Kidney (tissue), 13 donors: ENCODE measurements at regions not wholly inside any gene's neighbourhood (a gene's known extent, or its start where the extent isn't known, plus 50 kb on each side); places are given as distances from the start of the nearest gene placed in this dataset.

Experiments used
- DNase-seq, 5 donors: peaks; one replicate each; pipeline ENCODE4 v3.0.0-alpha.2; 2013 to 2020
- FAIRE-seq: peaks from 2 replicates; lab custom pipeline; 2012; peaks lifted over from hg19 to GRCh38; lab: Jason Lieb, UNC
- H3K27ac ChIP-seq, 2 donors: one replicate each; pipeline ENCODE4 v1.7.0; 2013; ENCODE audit warnings: low read depth in 2 of 2, low read length in 2 of 2, inconsistent platforms in 1 of 2
- H3K27me3 ChIP-seq: one replicate; pipeline ENCODE4 v1.7.1; 2013; ENCODE audit warnings: low read length, inconsistent platforms; ENCODE audit not compliant: control insufficient read depth, insufficient read depth
- H3K36me3 ChIP-seq, 3 donors: one replicate each; pipeline versions ENCODE4 v1.7.0 to v1.7.1; 2013; ENCODE audit warnings: low read length in 3 of 3, control low read depth in 1 of 3, inconsistent platforms in 1 of 3; ENCODE audit not compliant: insufficient read depth in 3 of 3, control insufficient read depth in 2 of 3
- H3K4me1 ChIP-seq, 3 donors: one replicate each; pipeline versions ENCODE4 v1.7.0 to v1.7.1; 2013; ENCODE audit warnings: low read length in 3 of 3, inconsistent platforms in 1 of 3, low read depth in 1 of 3; ENCODE audit not compliant: control insufficient read depth in 2 of 3, insufficient read depth in 2 of 3
- H3K4me3 ChIP-seq, 3 donors: one replicate each; pipeline versions ENCODE4 v1.7.0 to v1.8.1; 2013; ENCODE audit warnings: low read length in 3 of 3, control low read depth in 1 of 3, inconsistent platforms in 1 of 3
- H3K9ac ChIP-seq, 3 donors: one replicate each; pipeline versions ENCODE4 v1.7.0 to v1.7.1; 2013; ENCODE audit warnings: low read length in 3 of 3, control low read depth in 1 of 3, inconsistent platforms in 1 of 3
- H3K9me3 ChIP-seq, 3 donors: one replicate each; pipeline versions ENCODE4 v1.7.0 to v1.7.1; 2013; ENCODE audit warnings: low read length in 3 of 3, control low read depth in 1 of 3, inconsistent platforms in 1 of 3; ENCODE audit not compliant: control insufficient read depth in 2 of 3, insufficient read depth in 1 of 3
- intact Hi-C: fragments of 100-400 bp; cut with DNase I; formaldehyde crosslinking; loops from one replicate; pipeline ENCODE4 v1.11.1; 2022
- TF ChIP-seq, protein P1 (sequence below): IDR thresholded peaks from 3 replicates; pipeline ENCODE4 v1.5.1; 2012; ENCODE audit warnings: mild to moderate bottlenecking, moderate library complexity, borderline replicate concordance; ENCODE audit not compliant: insufficient read depth; ENCODE audit errors: extremely low read depth
- donor health status: control.
- donor health status: control.
- donor health status: control.
- donor health status: control.
- donor health status: control.
- donor health status: DM: yes; HTN: yes; CAD: no.
- donor health status: Normal renal cell carcinoma (clear cell type).

DNA sequence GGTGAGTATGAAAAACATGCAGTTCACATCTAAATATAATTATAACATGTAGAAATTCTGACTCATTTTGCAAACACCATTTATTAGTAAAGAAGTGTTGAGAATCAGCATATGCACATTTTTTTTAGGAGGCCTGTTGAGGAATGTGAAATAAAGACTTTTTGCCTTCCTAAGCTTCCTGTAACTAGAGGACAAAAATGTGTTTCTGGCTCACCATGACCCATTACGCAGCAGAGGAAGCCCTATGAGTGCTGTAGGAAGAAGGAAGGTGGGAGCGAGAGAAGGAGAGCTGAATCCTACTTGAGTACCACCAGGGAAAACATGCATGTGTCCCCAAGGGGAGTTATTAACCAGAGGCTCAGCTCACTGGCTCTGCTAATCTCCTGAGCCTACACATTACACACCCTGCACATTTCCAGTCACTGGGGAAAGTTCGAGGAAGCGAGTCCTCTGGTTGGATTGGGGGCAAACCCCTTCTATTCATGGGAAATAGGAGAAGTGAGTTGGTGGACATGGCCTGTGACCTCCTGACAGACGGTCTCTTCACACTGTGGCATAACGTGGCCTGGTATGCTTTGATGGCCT lies 540.5 kb upstream of the JAG1 start:
- no peaks in the 10 kb centered on the region for H3K36me3 ChIP-seq
- intact Hi-C loops = no loop called here
- DNase-seq = peak in 2 of 5 donors; percentile 50 to 53
- H3K9ac ChIP-seq = no peak overlapping the region
- no peaks in the 10 kb centered on the region for H3K27me3 ChIP-seq
- TF ChIP-seq, protein P1, sequence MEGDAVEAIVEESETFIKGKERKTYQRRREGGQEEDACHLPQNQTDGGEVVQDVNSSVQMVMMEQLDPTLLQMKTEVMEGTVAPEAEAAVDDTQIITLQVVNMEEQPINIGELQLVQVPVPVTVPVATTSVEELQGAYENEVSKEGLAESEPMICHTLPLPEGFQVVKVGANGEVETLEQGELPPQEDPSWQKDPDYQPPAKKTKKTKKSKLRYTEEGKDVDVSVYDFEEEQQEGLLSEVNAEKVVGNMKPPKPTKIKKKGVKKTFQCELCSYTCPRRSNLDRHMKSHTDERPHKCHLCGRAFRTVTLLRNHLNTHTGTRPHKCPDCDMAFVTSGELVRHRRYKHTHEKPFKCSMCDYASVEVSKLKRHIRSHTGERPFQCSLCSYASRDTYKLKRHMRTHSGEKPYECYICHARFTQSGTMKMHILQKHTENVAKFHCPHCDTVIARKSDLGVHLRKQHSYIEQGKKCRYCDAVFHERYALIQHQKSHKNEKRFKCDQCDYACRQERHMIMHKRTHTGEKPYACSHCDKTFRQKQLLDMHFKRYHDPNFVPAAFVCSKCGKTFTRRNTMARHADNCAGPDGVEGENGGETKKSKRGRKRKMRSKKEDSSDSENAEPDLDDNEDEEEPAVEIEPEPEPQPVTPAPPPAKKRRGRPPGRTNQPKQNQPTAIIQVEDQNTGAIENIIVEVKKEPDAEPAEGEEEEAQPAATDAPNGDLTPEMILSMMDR = no peak
- no peak for FAIRE-seq
- peaks cover 0 to 7% (median 6%) of the 10 kb centered on the region in 3 donors for H3K4me1 ChIP-seq
- H3K9me3 ChIP-seq = no peaks in the 10 kb centered on the region
- no peak overlapping the region for H3K27ac ChIP-seq
- H3K4me3 ChIP-seq = no peak overlapping the region

DNA sequence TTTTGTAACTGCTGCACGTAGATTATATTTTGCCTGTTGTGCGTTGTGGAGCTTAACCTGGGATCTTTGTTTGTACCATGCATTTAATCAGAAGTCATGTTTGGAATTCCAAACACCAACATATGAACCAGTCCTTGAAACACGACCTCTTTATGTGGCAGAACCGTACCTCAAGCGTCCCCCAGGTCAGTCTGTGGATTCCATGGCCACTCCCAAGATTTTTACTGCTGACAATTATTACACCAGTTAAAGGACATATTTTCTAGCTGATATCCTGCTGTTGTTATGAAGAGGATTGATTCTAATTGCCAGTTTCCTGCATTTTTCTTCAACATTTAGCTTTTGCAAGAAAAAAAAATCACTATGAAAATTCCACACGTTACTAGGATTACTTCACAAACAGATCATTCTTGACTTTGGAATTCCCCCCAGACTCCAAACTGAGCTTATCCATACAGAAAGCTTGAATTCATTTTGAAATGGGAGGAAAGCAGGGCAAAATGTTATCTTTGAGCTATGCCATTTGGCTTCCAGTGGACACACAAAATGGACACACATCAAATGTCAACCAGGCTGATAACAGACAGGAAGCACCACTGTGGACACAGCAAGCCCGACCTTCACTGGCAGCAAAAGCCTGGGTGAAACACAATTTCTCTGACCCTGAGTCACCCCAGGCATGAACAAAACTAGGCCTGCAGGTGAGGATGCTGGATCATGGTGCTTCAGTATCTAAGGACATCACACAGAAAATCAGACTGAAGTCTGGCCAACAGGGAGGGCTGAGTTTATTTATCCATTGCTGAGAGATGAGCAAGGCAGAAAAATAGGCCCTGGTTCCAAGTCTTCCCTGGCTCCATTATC lies 542.9 kb upstream of the JAG1 start:
- no peak overlapping the region for H3K4me3 ChIP-seq
- intact Hi-C loops = no loop called here
- no peak for FAIRE-seq
- H3K9ac ChIP-seq = no peak overlapping the region
- no peaks in the 10 kb centered on the region for H3K9me3 ChIP-seq
- no peaks in the 10 kb centered on the region for H3K36me3 ChIP-seq
- peaks cover 0 to 7% (median 6%) of the 10 kb centered on the region in 3 donors for H3K4me1 ChIP-seq
- DNase-seq = peak in 2 of 5 donors; percentile 39 to 64
- H3K27me3 ChIP-seq = no peaks in the 10 kb centered on the region
- TF ChIP-seq, protein P1 = no peak
- peak overlapping the region; percentile 3 to 18 for H3K27ac ChIP-seq

DNA sequence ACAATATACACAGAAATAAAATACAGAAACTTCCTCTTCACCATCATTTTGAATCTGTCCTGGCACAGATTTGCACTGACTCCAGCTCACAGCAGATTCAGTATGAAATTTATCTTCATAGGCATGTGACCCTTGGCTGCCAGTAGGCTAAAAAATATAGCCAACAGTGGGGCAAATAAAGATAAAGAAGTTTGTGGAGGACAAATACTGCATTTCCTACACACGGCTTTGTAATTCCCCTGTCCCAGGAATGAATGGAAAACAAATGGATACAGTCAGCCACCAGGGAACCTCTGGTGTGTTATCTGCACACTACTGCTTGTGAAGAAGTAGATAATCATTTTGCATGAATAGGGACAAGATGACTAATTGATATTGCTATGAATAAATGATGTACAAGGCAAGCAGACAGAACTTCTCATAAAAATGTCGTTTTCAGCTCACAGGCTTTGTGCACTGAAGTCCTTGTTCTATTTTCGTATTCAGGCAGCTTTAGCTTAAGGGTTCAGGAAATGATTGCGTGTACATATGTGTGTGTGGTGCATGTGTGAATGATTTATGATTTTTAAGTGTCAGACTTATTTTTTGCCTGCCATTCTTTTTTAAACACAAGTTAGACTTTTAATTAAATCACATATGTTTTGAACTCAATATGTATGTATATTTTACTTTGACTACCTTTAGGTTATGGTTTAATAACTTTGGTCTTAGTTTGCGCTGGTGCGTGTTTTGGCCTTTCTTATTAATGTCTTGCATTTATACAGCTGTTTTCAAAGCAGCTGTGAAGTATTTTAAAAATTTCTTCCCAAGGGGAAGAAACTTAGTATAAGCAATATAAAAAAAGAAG lies 543.8 kb upstream of the JAG1 start:
- DNase-seq = peak in 2 of 5 donors; percentile 59 to 75
- TF ChIP-seq, protein P1 = no peak
- Histone ChIP-seq H3K27ac (peak overlapping the region in 1 of 2 donors; percentile 3), H3K4me1 (peaks cover 0 to 7% (median 6%) of the 10 kb centered on the region in 3 donors), H3K9me3 (no peaks in the 10 kb centered on the region), H3K4me3 (no peak overlapping the region), H3K27me3 (no peaks in the 10 kb centered on the region), H3K36me3 (no peaks in the 10 kb centered on the region), H3K9ac (no peak overlapping the region)
- FAIRE-seq = no peak
- intact Hi-C loops = no loop called here
